Limb (tissue), 2 donors: ENCODE measurements at regions not wholly inside any gene's neighbourhood (a gene's known extent, or its start where the extent isn't known, plus 50 kb on each side); places are given as distances from the start of the nearest gene placed in this dataset.
A peak's percentile ranks its signal among the peaks of the same experiment; 100 is the strongest.
"Not testable (repeated sequence)": the region's sequence is repeated elsewhere in the genome, so short reads cannot be mapped to it uniquely, and the experiment has no call there.

Experiments used
- DNase-seq, 2 donors: peaks; one replicate each; pipeline ENCODE4 v3.0.0-alpha.2; 2016; ENCODE audit errors: extremely low spot score in 2 of 2

DNA sequence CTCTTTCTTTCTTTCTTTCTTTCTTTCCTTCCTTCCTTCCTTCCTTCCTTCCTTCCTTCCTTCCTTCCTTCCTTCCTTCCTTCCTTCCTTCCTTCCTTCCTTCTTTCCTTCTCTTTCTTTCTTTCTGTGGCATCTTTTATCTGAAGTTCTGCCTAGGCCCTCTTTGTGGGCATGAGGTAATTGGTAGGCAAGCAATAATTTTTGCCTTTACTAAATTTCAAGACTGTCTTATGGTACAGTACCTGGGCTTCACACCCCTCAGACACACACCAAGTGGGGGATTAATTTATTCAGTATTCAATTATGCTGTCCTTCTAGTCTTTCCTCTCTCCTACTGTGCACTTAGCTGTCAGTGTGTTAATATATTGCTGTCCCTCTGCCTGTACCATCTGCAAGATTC is 155.5 kb downstream of the OXSM start:
- no peak for DNase-seq

DNA sequence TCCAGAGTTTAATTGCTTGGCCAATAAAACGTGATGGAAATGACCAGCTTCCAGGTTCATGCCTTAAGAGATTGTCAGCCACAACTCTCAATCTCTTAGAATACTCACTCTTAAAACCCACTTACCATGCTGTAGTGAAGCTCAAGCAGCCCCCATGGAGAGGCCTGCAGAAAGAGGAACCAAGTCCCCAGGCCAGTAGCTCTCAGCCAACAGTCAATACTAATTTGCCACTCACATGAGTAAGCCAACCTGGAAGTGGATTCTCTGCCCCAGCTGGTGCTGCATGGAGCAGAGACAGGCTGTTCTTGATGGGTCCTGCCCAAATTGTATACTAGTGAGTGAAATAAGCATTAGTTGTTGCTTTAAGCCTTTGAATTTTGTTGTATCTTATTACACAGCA is 155.9 kb downstream of the OXSM start:
- DNase-seq: no peak

DNA sequence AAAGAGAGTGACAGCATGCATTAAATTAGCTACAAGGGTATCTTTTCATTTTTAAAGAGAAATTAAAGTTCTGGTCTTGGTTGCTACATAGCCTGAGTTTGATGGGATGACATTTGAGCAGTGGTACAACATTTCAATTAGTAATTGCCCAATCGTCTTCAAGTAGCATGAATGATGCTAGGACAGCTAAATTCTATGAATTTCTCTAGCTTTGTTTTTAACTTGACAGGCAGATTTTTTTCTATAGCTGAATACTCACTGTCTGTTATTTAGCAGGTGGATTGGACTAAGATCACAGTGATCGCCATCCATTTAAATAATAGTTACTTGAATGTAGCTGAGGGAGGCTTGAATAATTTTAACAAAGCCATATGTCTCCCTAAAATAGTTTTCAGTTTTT is 162.2 kb downstream of the OXSM start:
- DNase-seq: no peak

DNA sequence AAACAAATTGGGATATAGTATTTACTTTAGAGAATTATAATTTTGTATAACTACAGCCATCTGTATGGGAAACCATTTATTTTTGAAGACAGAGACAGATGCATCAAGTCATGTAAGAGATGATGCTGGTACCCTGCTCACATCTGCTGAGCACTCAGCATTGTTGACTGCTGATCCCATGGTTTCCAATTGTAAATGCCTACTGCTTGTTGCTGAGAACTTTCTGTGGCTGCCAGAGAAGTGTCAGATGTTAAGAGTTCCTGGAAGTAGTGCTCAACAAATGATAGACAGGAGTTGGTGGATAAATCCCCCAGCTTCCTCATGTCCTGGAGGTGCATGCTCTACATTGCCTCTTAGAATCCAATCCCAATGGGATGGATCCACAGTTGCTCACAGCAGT is 167.1 kb downstream of the OXSM start:
- DNase-seq: no peak

DNA sequence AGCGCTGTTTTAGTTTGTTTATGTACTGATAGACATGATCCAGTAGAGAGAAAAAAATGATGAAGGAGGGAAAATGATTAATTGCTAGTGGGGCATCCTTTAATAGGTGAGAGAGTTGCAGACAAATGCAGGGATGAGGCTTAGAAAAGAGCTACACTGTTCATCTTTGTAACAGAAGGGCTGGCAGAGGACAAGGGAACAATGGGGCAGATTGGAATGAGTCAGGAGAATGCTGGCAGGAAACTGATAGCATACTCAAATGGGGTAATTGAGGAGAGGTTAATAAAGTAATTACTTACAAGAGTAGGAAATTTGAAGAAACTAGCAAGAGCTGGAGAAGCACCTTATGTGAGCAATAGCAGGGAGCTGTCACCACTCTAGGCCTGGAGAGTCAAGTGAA is 170.9 kb downstream of the OXSM start:
- DNase-seq: no peak

DNA sequence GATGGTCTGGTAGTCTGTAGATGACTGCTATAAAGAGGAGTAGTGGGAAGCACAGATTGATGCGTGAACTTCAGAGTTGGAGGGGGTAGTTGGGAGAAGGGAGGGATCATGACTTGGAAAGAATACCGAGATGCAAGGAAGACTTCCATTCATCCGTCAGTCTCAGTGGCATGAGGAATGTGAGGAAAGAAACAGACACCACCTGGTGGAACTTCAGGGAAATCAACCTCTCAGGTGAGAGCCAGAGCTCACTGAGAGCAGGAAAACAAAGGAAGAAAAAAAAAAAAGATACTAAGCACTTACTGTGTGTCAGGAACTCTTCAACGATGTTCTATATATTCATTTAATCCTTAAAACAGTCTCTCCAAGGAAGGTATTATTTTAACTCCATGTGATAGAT is 172.4 kb downstream of the OXSM start:
- DNase-seq: no peak

DNA sequence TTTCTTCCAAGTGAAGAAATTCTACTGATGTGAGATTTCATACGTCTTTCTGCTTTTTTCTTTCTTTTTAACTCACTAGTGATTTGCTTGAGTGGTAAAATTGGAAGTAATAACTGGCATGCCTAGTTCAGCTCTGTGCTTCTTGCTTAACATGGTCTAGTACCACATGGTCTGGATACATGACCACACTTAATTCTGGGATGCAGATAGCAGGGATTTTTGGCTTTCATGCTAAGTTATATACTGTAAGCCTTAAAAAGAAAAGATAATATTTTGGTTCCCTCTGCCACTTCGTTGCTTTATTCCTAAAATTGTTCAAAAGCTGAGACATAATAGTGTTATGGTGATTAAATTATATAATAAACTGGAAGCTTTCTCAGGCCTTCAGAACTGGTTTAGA is 174.3 kb downstream of the OXSM start:
- DNase-seq: no peak

DNA sequence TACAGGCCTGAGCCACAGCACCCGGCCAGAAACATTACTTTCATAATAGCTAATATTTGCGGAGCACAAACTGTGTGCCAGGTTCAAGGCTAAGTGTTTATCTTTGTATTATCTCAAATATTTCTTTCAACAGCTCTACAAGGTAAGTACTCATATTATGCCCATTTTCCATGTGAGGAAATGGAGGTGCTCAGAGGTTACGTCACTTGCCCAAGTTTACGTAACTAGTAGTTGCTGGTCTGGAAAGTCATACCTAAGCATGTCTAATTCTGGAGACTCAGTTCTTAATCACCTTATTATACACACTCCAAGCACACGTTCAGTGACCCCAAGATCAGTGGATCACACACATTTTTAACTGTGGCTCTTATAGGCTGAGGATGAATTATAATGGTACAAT is 177.5 kb downstream of the OXSM start:
- DNase-seq: no peak

DNA sequence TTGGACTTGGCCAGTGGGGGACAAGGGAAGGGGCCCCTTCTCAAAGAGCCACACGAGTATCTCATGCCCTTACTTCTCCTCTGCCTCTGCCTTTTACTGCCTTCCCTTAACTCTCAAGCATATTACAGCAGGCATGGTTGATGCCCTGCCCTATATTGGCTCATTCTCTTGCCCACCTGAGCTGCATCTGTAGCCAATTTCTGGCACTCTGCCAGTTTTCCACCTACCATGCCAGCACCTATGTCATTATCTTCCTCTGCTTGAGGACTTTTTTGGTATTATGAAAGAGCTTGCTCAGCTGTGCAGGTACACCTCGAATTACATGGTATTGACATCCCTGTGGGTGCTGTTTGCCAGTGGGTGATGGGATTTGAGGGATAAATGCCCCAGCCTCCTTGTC is 181.8 kb downstream of the OXSM start:
- no peak for DNase-seq

DNA sequence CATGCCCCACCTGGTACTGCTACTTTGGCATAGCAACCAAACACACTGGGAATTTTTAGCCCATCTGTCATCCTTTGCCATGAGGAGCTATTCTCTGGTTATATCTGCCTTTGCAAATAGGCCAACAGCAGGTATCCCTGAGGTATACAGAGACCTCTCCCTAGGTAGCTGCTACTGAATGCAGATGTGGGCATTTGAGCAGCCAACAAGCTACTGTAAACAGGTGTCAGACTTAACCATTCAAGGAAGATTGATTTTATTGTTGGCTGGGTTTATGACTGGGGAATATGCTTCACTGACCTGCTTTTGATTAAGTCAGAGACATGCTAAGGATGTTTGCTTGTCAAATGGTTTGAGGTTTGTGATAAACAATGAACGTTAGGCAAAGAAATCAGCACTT is 183.2 kb downstream of the OXSM start:
- DNase-seq: no peak

DNA sequence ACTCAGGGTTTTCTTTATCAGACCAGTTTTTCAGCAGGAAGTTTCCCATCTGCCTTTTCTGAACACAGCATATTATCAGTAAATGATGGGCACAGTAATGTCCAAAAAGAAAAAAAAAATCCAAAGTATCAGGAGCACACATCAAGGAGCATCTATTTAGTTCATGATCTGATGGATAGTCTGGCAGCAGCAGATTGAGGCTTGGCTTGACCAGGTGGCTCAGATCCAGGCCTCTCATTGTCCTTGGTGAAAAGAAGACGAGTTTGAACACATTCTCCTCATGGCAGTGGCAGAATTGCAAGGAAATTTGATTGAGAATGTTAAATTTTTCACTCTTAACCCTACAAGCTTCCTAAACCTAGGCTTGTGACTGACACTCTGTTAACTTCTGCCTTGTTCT is 192.9 kb downstream of the OXSM start:
- DNase-seq: no peak

DNA sequence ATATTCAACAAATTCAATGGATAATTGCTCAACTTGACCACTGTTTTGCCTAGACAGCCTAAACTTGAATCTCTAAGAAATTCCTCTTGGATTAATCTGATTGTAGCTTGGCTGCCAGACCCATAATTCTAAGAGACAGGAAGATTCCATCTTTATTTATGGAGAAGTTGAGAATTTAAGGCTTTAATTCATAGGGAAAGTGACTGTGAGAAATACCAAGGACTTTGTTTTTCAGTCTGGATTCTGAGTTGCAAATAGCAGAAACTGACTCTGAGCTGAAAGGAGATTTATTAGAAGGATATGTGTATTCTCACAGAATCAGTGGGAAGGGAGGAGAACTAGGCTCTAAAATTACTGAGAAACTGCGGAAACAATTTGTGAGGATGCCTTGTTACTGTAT is 195.7 kb downstream of the OXSM start:
- no peak for DNase-seq

DNA sequence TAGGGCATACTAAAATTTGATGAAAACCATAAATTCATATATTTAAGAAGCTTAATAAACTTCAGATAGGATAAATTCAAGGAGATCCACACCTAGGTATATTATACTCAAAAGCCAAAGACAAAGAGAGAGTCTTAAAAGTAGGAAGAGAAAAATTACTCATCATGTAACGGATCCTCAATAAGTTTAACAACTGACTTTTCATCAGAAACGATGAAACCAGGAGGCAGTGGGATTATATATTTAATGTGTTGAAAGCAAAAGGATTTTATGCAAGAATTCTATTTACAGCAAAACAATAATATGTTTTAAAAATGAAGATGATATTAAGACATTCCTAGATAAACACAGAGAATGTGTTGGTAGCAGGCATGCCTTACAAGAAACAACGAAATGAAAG is 202.7 kb downstream of the OXSM start:
- no peak for DNase-seq

DNA sequence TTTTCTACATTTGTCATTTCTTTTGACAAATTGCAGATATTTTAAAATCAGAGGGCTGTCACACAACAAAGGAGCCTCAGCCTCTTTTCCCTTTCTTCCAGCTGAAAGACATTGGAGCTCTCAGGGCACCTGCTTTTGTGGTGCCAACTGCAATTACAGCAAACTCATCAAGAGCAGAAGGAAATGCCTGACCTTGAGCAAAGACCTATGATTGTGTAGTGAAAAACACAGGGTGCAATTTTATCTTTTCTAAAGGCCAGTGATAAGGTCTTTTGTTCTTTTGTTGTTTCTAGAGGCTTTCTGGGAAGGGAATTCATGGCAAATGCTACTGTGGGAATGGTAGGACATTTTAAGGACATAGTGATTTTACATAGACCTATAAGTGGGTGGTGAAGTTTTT is 214.3 kb downstream of the OXSM start:
- DNase-seq: no peak

DNA sequence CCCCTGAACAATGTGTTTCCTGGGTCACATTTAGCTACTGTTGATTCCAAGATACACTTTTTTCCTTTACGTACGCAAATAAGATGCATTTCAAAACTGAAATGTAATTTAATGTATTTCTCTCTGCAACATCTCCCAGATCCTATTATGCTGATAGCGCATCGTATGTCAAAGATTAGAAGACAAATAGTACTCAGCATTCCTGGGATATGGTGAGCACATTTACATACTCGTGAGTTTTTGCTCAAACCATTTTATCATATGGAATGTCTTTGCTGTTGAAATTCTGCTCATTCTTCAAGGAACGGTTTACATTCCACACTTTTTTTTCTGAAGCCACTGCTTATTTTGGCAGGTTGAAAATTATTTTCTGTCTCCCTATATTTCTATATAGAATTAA is 221.4 kb downstream of the OXSM start:
- no peak for DNase-seq

DNA sequence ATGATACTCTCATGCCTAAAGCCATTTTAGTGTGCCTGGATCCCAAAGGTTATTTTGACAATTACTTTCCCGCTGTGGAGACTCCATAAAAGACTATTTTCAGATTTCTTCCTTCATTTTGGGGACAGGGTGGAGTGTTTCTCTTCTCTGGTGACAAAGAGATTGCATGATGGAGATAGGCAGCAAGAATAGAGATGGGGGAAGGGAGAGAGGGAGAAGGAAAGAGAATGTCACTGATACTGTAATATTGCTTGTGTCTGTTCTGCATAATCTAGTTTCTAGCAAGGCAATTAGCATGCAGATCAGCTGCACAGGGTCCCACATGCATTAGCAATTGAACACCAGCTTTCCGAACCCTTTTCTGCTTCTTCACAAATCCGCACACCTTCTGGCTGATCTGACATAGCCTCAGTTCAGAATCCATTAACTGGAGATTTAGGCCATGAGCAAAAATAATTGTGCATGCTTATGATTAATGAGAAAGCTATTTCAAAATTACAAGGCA is 222.4 kb downstream of the OXSM start:
- DNase-seq: no peak

DNA sequence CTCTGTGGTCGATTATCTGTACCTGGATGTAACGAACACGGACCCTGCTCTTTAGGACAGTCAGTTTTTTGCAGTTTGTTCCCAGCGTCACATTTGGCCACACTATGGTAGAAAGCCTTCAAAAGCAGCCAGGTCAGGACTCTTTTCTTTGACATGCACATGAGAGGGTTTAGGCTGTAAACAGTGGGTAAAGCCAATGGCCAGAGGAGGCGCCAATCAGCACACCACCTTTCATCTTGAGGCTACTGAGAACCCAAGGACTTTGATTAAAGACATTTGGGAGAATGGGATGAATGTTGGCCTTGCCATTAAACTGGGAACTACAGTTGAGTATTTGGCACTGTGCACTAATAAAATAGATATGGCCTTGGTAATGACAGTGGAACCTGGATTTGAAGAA is 225.9 kb downstream of the OXSM start:
- DNase-seq: no peak

DNA sequence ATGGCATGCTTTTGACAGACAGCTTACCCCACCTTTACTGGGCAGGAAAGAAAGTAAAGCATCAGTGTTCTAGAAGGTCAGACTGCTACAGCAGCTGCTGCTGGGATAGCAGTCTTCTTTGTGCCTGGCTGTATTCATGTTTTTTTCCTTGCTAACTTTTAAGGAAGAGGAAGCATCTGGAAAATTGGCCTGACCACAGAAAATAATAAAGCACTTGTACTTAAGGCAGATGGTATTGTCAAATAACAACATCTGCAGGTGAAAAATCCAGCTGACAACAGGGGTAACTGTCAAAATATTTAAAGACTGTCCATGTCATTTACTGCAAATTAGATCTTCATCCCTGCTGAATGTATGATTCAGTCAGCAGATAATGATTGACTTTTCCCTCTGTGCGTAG is 229.0 kb downstream of the OXSM start:
- no peak for DNase-seq

DNA sequence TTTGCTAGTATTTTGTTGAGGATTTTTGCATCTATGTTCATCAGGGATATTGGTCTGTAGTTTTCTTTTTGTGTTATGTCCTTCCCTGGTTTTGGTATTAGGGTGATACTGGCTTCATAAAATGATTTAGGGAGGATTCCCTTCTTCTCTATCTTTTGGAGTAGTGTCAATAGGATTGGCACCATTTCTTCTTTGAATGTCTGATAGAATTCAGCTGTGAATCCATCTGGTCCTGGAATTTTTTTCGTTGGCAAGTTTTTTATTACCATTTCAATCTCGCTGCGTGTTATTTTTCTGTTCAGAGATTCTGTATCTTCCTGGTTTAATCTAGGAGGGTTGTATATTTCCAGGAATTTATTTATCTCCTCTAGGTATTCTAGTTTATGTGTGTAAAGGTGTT is 234.3 kb downstream of the OXSM start:
- not testable (repeated sequence) for DNase-seq

DNA sequence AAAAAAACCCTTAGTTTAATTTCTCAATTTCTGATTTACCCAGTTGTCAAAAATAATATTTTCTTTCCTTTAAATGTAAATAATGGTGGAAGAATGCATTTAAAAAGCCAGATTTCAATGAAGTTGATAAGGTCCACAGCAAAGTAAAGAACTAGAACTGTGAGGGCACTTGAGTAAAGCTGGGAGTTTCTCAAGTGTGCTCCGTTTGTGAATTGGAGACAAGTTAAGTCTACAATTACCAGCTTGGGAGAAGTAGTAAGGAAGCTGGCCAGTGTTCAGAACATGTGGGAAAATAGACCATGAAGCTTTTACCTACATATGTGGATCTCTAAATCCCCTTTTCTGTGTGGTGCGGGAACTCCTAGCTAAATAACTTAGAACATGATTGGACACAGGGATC is 239.4 kb downstream of the OXSM start:
- DNase-seq: no peak

DNA sequence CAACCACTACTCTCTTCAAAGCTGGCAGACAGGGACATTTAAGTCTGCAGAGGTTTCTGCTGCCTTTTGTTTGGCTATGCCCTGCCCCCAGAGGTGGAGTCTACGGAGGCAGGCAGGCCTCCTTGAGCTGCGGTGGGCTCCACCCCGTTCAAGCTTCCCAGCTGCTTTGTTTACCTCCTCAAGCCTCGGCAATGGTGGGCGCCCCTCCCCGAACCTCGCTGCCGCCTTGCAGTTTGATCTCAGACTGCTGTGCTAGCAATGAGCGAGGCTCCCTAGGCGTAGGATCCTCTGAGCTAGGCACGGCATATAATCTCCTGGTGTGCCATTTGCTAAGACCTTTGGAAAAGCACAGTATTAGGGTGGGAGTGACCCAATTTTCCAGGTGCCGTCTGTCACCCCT is 252.2 kb downstream of the OXSM start:
- DNase-seq: not testable (repeated sequence)

DNA sequence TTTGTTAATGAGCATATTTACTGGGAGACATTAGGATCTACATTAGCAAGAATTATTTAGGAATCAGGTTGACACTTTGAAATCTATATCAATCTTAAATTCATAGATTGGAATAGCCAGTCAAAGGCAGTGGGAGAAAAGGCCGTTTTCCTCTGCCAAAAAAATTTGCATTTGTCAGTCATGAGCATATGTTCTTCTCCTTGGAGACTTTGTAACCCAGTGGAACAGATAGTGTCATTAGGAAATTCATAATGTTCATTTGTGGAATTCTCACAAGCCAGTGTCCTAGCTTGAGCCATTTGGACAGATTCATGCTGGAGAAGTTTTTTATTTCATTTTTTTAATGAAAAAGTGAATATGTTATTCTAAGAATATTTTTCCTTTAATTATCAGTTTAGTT is 260.1 kb downstream of the OXSM start:
- DNase-seq: no peak

DNA sequence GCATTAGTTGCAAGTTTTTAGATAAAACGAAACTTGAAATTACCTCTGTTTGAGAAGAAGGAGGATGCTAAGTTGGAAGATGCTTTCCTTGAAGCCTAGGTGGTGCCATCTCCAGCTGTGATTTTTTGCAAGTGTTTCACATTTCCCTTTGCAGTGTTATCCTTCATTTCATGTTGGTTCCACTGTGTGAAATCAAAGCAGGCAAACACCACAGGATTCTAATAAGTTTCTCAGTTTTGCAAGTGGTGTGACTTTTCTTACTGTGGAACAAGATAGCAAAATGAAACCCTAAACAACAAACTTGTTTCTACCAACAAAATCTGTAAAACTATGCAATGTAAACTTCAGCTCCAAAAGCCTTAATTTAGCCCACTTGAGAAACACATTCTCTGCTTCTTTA is 260.9 kb downstream of the OXSM start:
- DNase-seq: no peak

DNA sequence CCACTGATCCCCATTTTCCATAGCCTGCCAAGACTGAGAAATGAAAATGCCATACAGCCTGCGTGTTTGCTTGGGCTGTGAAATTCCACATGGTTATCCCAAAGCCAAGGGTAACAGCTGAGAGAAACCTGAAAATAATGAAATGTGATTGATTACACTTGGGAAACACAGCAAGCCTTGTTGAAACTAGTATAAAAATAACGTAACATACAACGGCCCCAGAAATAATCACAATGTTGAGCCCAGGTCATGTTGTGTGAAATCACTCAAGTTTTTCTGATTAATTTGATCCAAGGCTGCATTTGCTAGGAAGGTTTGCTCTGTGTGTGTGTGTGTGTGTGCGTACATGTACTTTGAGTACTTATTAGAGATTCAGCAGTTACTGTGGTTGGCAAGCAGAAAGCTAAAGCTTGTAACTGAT is 269.0 kb downstream of the OXSM start:
- peak; percentile 59 to 83 for DNase-seq

DNA sequence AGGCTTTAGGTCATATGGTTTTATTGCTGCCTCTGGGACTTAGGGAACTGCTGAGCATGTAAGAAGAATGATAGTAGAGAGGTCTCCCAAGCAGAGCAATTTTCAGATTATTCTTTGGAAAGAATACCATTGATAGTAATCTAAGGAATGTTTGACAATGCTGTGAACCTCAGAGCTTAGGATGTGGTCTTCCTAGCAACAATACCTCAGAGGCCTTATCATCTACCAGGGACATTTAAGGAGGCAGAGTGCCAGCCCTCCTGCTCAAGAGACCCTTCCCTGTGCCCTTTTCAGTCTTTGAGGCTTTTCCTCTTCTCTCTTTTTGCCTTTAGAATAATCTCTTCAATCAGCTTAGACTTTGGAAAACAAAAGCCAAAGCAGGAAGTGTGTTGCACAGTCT is 272.1 kb downstream of the OXSM start:
- no peak for DNase-seq
